CD14-positive monocyte (primary cell): ENCODE measurements at regions not wholly inside any gene's neighbourhood (a gene's known extent, or its start where the extent isn't known, plus 50 kb on each side); places are given as distances from the start of the nearest gene placed in this dataset.

ENCODE experiments used
- DNase-seq, 3 donors: peaks; one replicate each; pipeline ENCODE4 v3.0.0-alpha.2; 2011 to 2022
- H2AFZ ChIP-seq: 2 replicates; pipeline ENCODE4 v1.6.0; 2012; ENCODE audit warnings: mild to moderate bottlenecking, low read depth, low read length, inconsistent platforms; ENCODE audit not compliant: insufficient read depth, poor library complexity, severe bottlenecking
- H3K27ac ChIP-seq, 2 donors: 1 replicate in 1 of 2; 2 replicates in 1 of 2; pipeline ENCODE4 v1.5.1; 2012 to 2013; ENCODE audit warnings: low read length in 2 of 2, control low read depth in 1 of 2, inconsistent platforms in 1 of 2, low read depth in 1 of 2, mild to moderate bottlenecking in 1 of 2
- H3K27me3 ChIP-seq, 2 donors: one replicate each; pipeline versions ENCODE4 v1.6.0 to v1.6.1; 2011 to 2013; ENCODE audit warnings: low read length in 2 of 2; ENCODE audit not compliant: control insufficient read depth in 2 of 2, insufficient read depth in 2 of 2
- H3K36me3 ChIP-seq, 2 donors: replicated peaks in 1 of 2; 1 replicate in 1 of 2; 2 replicates in 1 of 2; pipeline versions ENCODE4 v1.5.1 to v1.6.1; 2012 to 2013; ENCODE audit warnings: low read length in 2 of 2, control low read depth in 1 of 2, inconsistent platforms in 1 of 2, mild to moderate bottlenecking in 1 of 2; ENCODE audit not compliant: insufficient read depth in 2 of 2, control insufficient read depth in 1 of 2
- H3K4me1 ChIP-seq, 2 donors: 1 replicate in 1 of 2; 2 replicates in 1 of 2; pipeline versions ENCODE4 v1.5.1 to v1.6.1; 2012 to 2013; ENCODE audit warnings: low read length in 2 of 2, control low read depth in 1 of 2, inconsistent platforms in 1 of 2, mild to moderate bottlenecking in 1 of 2, moderate library complexity in 1 of 2; ENCODE audit not compliant: insufficient read depth in 2 of 2, control insufficient read depth in 1 of 2
- H3K4me2 ChIP-seq: replicated peaks from 2 replicates; pipeline ENCODE3; 2012; ENCODE audit warnings: low read length, moderate library complexity, mild to moderate bottlenecking; ENCODE audit not compliant: poor library complexity, severe bottlenecking; ENCODE audit errors: extremely low read depth
- H3K4me3 ChIP-seq, 3 experiments: fragments of 200-600 bp in 1 of 3; sonication (generic) in 1 of 3; replicated peaks in 1 of 3; 1 replicate in 2 of 3; 2 replicates in 1 of 3; pipeline ENCODE4 v1.5.1; 2011 to 2013; ENCODE audit warnings: low read length in 3 of 3, mild to moderate bottlenecking in 3 of 3, control low read depth in 2 of 3, low read depth in 2 of 3, inconsistent platforms in 1 of 3, moderate library complexity in 1 of 3
- H3K79me2 ChIP-seq: 2 replicates; pipeline ENCODE4 v1.6.0; 2012; ENCODE audit warnings: mild to moderate bottlenecking, control low read depth, inconsistent platforms, low read length, moderate library complexity; ENCODE audit not compliant: insufficient read depth
- H3K9ac ChIP-seq: 2 replicates; pipeline ENCODE4 v1.6.0; 2017; ENCODE audit warnings: low read length, mild to moderate bottlenecking; ENCODE audit not compliant: insufficient read depth, poor library complexity, severe bottlenecking
- H3K9me3 ChIP-seq, 2 donors: replicated peaks in 1 of 2; 1 replicate in 1 of 2; 2 replicates in 1 of 2; pipeline versions ENCODE4 v1.5.1 to v1.6.1; 2012 to 2013; ENCODE audit warnings: low read length in 2 of 2, control low read depth in 1 of 2; ENCODE audit not compliant: control insufficient read depth in 1 of 2, insufficient read depth in 1 of 2
- H4K20me1 ChIP-seq: 2 replicates; pipeline ENCODE4 v1.6.0; 2012; ENCODE audit warnings: mild to moderate bottlenecking, low read length, control low read depth, moderate library complexity; ENCODE audit not compliant: insufficient read depth
- H3K27ac Mint-ChIP-seq, 7 donors: one replicate each; pipeline ENCODE4 v1.8.0; 2020; ENCODE audit warnings: mild to moderate bottlenecking in 7 of 7, mixed read lengths in 7 of 7, moderate library complexity in 6 of 7, inconsistent platforms in 2 of 7
- H3K27me3 Mint-ChIP-seq, 3 donors: one replicate each; pipeline ENCODE4 v1.8.0; 2021 to 2022; ENCODE audit warnings: low read depth in 3 of 3, mild to moderate bottlenecking in 3 of 3, mixed read lengths in 3 of 3, moderate library complexity in 3 of 3, inconsistent platforms in 1 of 3
- H3K36me3 Mint-ChIP-seq, 2 donors: one replicate each; pipeline ENCODE4 v1.8.0; 2020; ENCODE audit warnings: mixed read lengths in 2 of 2, inconsistent platforms in 1 of 2, mild to moderate bottlenecking in 1 of 2
- H3K4me1 Mint-ChIP-seq: one replicate; pipeline ENCODE4 v1.8.0; 2020; ENCODE audit warnings: mild to moderate bottlenecking, mixed read lengths
- H3K4me3 Mint-ChIP-seq, 2 donors: one replicate each; pipeline ENCODE4 v1.8.0; 2020; ENCODE audit warnings: mild to moderate bottlenecking in 2 of 2, mixed read lengths in 2 of 2, moderate library complexity in 1 of 2
- H3K9me3 Mint-ChIP-seq, 7 donors: one replicate each; pipeline ENCODE4 v1.8.0; 2020 to 2022; ENCODE audit warnings: mixed read lengths in 7 of 7, mild to moderate bottlenecking in 6 of 7, moderate library complexity in 6 of 7, inconsistent platforms in 2 of 7
- CTCF ChIP-seq: fragments of 200-600 bp; IDR thresholded peaks from one replicate; pipeline ENCODE4 v1.8.0; 2022; ENCODE audit warnings: antibody characterized with exemption, mild to moderate bottlenecking
- WGBS: methylation state at CpG from one replicate; pipeline ENCODE4 v1.1.5; 2013; ENCODE audit warnings: missing lambda C conversion rate; ENCODE audit not compliant: insufficient coverage; 5-methylcytosine and 5-hydroxymethylcytosine counted together
- intact Hi-C, 2 donors: fragments of 100-400 bp; cut with micrococcal nuclease; formaldehyde crosslinking; loops; one replicate each; pipeline versions ENCODE4 v1.15.0 to v1.15.1; 2023

DNA sequence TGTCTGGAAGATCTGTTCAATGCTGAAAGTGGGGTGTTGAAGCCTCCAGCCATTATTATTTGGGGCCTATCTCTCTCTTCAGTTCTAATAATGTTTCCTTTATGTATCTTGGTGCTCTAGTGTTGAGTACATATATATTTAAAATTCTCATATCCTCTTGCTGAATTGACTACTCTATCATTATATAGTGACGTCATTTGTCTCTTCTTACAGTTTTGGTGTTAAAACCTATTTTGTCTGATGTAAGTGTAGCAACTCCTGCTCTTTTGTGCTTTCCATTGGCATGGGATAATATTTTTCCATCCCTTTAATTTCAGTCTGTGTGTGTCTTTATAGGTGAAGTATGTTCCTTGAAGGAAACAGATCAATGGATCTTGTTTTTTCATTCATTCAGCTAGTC is 446.0 kb downstream of the FAM47A start:
- no peak overlapping the region for H2AFZ ChIP-seq
- H3K27ac Mint-ChIP-seq: no peak overlapping the region
- no peak overlapping the region for H3K27ac ChIP-seq
- H3K9ac ChIP-seq: no peak overlapping the region
- TF ChIP-seq CTCF: no peak
- no peaks in the 10 kb centered on the region for H3K79me2 ChIP-seq
- no peaks in the 10 kb centered on the region for H3K27me3 ChIP-seq
- no peaks in the 10 kb centered on the region for H4K20me1 ChIP-seq
- no CpG with 5 or more reads among the region's 1 CpG for WGBS
- H3K4me1 ChIP-seq: no peaks in the 10 kb centered on the region
- no peak overlapping the region for H3K4me3 Mint-ChIP-seq
- H3K27me3 Mint-ChIP-seq: no peaks in the 10 kb centered on the region
- no peaks in the 10 kb centered on the region for H3K36me3 ChIP-seq
- no peaks in the 10 kb centered on the region for H3K9me3 Mint-ChIP-seq
- H3K36me3 Mint-ChIP-seq: no peaks in the 10 kb centered on the region
- H3K4me1 Mint-ChIP-seq: no peaks in the 10 kb centered on the region
- H3K9me3 ChIP-seq: no peaks in the 10 kb centered on the region
- no peak for DNase-seq
- intact Hi-C loops: no loop called here
- H3K4me3 ChIP-seq: no peak overlapping the region
- no peak overlapping the region for H3K4me2 ChIP-seq
